Parathyroid adenoma (tissue), 2 donors: ENCODE measurements at regions not wholly inside any gene's neighbourhood (a gene's known extent, or its start where the extent isn't known, plus 50 kb on each side); places are given as distances from the start of the nearest gene placed in this dataset.
A peak's percentile ranks its signal among the peaks of the same experiment; 100 is the strongest.

ENCODE experiments used
- H2AFZ ChIP-seq: fragments of 300-600 bp; sonication (generic); one replicate; pipeline ENCODE4 v1.7.0; 2017; ENCODE audit warnings: antibody characterized with exemption, mild to moderate bottlenecking
- H3K27ac ChIP-seq: fragments of 300-600 bp; sonication (generic); one replicate; pipeline ENCODE4 v1.7.0; 2017
- H3K27me3 ChIP-seq: fragments of 300-600 bp; sonication (generic); one replicate; pipeline ENCODE4 v1.7.0; 2017; ENCODE audit warnings: low read length; ENCODE audit not compliant: control insufficient read depth, insufficient read depth
- H3K36me3 ChIP-seq: fragments of 300-600 bp; sonication (generic); one replicate; pipeline ENCODE4 v1.7.0; 2017; ENCODE audit warnings: low read length; ENCODE audit not compliant: control insufficient read depth, insufficient read depth
- H3K4me1 ChIP-seq: fragments of 300-600 bp; sonication (generic); one replicate; pipeline ENCODE4 v1.7.0; 2017; ENCODE audit warnings: control low read depth
- H3K4me2 ChIP-seq: fragments of 300-600 bp; sonication (generic); one replicate; pipeline ENCODE4 v1.7.0; 2017; ENCODE audit warnings: low read length
- H3K4me3 ChIP-seq: fragments of 300-600 bp; sonication (generic); one replicate; pipeline ENCODE4 v1.7.0; 2017; ENCODE audit warnings: low read depth, low read length
- H3K79me2 ChIP-seq: fragments of 300-600 bp; sonication (generic); one replicate; pipeline ENCODE4 v1.7.0; 2017; ENCODE audit warnings: control low read depth
- H3K9ac ChIP-seq: fragments of 300-600 bp; sonication (generic); one replicate; pipeline ENCODE4 v1.7.0; 2017; ENCODE audit warnings: mild to moderate bottlenecking
- H3K9me3 ChIP-seq: fragments of 300-600 bp; sonication (generic); one replicate; pipeline ENCODE4 v1.7.0; 2017; ENCODE audit warnings: low read length; ENCODE audit not compliant: control insufficient read depth
- CTCF ChIP-seq: fragments of 300-600 bp; sonication (generic); IDR thresholded peaks from one replicate; pipeline ENCODE4 v1.7.0; 2017; ENCODE audit warnings: antibody characterized with exemption, mild to moderate bottlenecking
- donor health status: primary hyperparathyroidism.

- Histone ChIP-seq H3K36me3 (no peaks in the 10 kb centered on the region), H3K4me3 (no peak overlapping the region), H3K79me2 (no peaks in the 10 kb centered on the region), H3K4me2 (no peak overlapping the region), H3K27ac (no peak overlapping the region), H3K4me1 (peaks cover 2% of the 10 kb centered on the region), H3K9ac (no peak overlapping the region), H2AFZ (no peak overlapping the region), H3K27me3 (no peaks in the 10 kb centered on the region), H3K9me3 (no peaks in the 10 kb centered on the region)
- no peak for TF ChIP-seq CTCF
These were observed 146.7 kb downstream of the KCNJ12 start for GRCh38 chr17:21522755-21523336.

GRCh38 chr17:21523497-21524210, 147.5 kb downstream of the KCNJ12 start:
- H3K79me2 ChIP-seq = no peaks in the 10 kb centered on the region
- no peaks in the 10 kb centered on the region for H3K27me3 ChIP-seq
- TF ChIP-seq CTCF = no peak
- H3K9me3 ChIP-seq = no peaks in the 10 kb centered on the region
- no peak overlapping the region for H3K27ac ChIP-seq
- peak overlapping the region; percentile 63 for H2AFZ ChIP-seq
- peak overlapping the region; percentile 60 for H3K4me2 ChIP-seq
- H3K4me3 ChIP-seq = no peak overlapping the region
- no peaks in the 10 kb centered on the region for H3K36me3 ChIP-seq
- no peak overlapping the region for H3K9ac ChIP-seq
- H3K4me1 ChIP-seq = peaks cover 2% of the 10 kb centered on the region

GRCh38 chr17:21524211-21524591, 148.0 kb downstream of the KCNJ12 start:
- Histone ChIP-seq H3K9ac (no peak overlapping the region), H3K79me2 (no peaks in the 10 kb centered on the region), H3K4me3 (no peak overlapping the region)

GRCh38 chr17:21525464-21526130, 149.4 kb downstream of the KCNJ12 start:
- no peak for TF ChIP-seq CTCF
- Histone ChIP-seq H3K4me2 (no peak overlapping the region), H3K4me1 (peaks cover 2% of the 10 kb centered on the region), H3K9me3 (no peaks in the 10 kb centered on the region), H3K9ac (no peak overlapping the region), H3K79me2 (no peaks in the 10 kb centered on the region), H3K27ac (no peak overlapping the region), H3K27me3 (no peaks in the 10 kb centered on the region), H3K36me3 (no peaks in the 10 kb centered on the region), H2AFZ (no peak overlapping the region), H3K4me3 (no peak overlapping the region)

More at GRCh38 chr17:21524211-21524591, 148.0 kb downstream of the KCNJ12 start:
- no peaks in the 10 kb centered on the region for H3K27me3 ChIP-seq
- peak overlapping the region; percentile 60 for H3K4me2 ChIP-seq
- TF ChIP-seq CTCF = no peak
- H3K27ac ChIP-seq = no peak overlapping the region
- H3K36me3 ChIP-seq = no peaks in the 10 kb centered on the region
- no peaks in the 10 kb centered on the region for H3K9me3 ChIP-seq
- H2AFZ ChIP-seq = peak overlapping the region; percentile 63
- H3K4me1 ChIP-seq = peaks cover 2% of the 10 kb centered on the region
